GM18505 (cell line): ENCODE measurements at regions not wholly inside any gene's neighbourhood (a gene's known extent, or its start where the extent isn't known, plus 50 kb on each side); places are given as distances from the start of the nearest gene placed in this dataset.

Source experiments
- ATAC-seq: cut with Tn5 transposase; IDR thresholded peaks from one replicate; pipeline ENCODE4 v1.9.1; 2021; ENCODE audit not compliant: unreplicated experiment
- POLR2A ChIP-seq: IDR thresholded peaks from 4 replicates; pipeline ENCODE4 v1.6.1; 2011; ENCODE audit warnings: borderline replicate concordance; ENCODE audit not compliant: insufficient read depth, insufficient read length; ENCODE audit errors: extremely low read depth

GRCh38 chr13:106355866-106356265, 179.6 kb downstream of the EFNB2 start:
- TF ChIP-seq POLR2A = no peak
- ATAC-seq = no peak

GRCh38 chr13:106354961-106355360, 180.5 kb downstream of the EFNB2 start:
- ATAC-seq = no peak
- TF ChIP-seq POLR2A = no peak

DNA sequence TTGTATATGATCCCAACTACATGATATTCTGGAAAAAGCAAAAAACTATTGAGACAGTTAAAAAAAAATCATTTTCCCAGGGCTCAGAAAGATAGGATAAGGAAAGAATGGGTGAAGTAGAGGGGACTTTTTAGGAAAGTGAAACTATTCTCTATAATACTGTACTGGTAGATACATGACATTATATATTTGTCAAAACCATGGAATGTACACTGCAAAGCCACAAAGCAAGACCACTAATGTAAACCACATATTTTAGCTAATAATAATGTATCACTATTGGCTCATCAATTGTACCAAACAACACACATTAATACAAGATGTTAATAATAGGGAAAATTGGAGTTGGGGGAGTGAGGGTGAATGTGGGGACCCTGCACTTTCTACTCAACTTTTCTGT, 182.6 kb downstream of the EFNB2 start:
- no peak for ATAC-seq
- TF ChIP-seq POLR2A = no peak

- no peak for TF ChIP-seq POLR2A
- ATAC-seq = no peak
These were observed 184.2 kb downstream of the EFNB2 start for GRCh38 chr13:106351251-106351650.

DNA sequence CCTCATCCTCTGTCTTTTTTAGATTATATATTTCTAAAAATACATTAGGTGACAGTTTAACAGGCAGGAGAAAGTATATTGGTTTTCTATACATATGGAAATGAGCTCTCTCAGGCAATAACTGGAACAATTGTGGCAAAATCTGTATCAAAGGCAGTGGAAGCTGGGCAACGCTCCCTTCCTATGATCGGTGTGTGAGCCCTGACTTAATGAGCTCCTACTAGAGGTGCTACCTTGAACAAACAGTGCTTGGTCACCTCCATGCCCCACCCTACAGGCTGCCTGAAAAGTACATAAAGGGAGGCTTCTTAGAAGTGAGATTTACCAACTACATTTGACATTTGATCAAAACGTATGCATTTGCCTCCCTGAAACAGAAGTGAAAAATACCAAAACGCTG, 185.3 kb downstream of the EFNB2 start:
- no peak for TF ChIP-seq POLR2A
- ATAC-seq = no peak

- ATAC-seq = no peak
- TF ChIP-seq POLR2A = no peak
These were observed 186.2 kb downstream of the EFNB2 start for GRCh38 chr13:106349080-106349931.

GRCh38 chr13:106348075-106348840, 187.2 kb downstream of the EFNB2 start:
- TF ChIP-seq POLR2A = no peak
- no peak for ATAC-seq

GRCh38 chr13:106344342-106344741, 191.1 kb downstream of the EFNB2 start:
- TF ChIP-seq POLR2A = no peak
- ATAC-seq = no peak

DNA sequence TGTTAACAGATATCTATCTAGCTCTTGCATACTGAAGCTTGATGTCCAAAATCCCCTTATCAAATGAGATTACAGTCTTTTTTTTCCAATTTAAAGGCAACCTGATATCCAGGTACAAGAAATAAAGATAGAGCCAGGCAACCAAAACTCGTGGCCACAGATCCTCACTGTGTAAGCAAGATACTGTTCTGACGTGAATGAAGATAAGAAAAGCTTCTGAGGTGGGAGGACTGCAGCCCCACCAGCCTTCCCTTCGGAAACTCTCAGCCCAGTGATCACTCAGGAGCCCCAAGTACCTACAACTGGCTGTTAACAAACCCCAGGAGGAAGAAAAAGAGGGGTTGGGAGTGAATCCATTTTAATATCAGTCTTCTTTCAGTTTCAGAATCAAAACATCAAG, 191.6 kb downstream of the EFNB2 start:
- TF ChIP-seq POLR2A = no peak
- ATAC-seq = no peak

GRCh38 chr13:106340249-106340648, 195.2 kb downstream of the EFNB2 start:
- TF ChIP-seq POLR2A = no peak
- ATAC-seq = no peak

- no peak for ATAC-seq
- TF ChIP-seq POLR2A = no peak
These were observed 198.2 kb downstream of the EFNB2 start for GRCh38 chr13:106337096-106337850.

DNA sequence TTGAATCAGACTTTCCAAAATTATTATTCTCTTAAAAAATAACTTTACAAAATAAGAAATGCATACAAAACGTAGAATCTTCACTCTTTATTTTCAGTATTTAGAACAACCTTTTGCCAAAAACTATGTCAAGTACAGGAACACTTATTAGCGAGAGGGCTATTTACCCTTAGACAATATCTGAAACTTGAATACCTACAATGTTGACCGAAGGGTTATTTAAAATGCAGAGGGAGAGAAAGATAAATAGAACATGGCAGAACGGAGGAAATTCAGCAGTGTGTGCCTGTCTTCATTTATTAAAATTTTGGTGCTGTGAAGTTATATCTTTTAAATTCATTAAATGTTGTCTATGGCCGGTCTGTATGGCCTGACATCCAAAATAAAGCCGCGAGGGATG, 198.8 kb downstream of the EFNB2 start:
- no peak for TF ChIP-seq POLR2A
- no peak for ATAC-seq

DNA sequence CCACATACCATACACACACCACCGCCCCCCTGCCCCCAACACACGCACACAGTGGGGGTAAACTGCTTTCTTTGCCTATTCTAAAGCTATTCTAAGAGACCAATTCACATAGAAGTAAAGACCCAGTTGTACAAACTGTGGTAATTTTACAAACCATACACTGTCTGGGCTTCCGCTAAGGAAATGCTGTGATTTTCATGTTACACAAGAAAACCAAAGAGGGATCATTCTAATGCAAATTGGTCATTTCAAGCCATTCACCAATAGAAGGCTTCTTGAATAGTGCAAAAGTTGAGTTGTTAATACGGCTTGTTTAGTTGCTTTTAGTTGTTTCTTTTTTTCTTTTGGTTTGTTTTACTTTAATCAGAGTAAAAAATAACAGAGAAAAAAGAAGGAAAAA, 202.8 kb downstream of the EFNB2 start:
- no peak for TF ChIP-seq POLR2A
- no peak for ATAC-seq
